OCI-LY1 (cell line): ENCODE measurements at regions not wholly inside any gene's neighbourhood (a gene's known extent, or its start where the extent isn't known, plus 50 kb on each side); places are given as distances from the start of the nearest gene placed in this dataset.

Source experiments
- CTCF ChIP-seq: fragments of 200-600 bp; sonication (generic), shearing (Covaris generic); IDR thresholded peaks from 2 replicates; pipeline ENCODE4 v1.5.1; 2017; ENCODE audit warnings: mild to moderate bottlenecking, antibody characterized with exemption, low read length, moderate library complexity, mixed read lengths
- EZH2 ChIP-seq: fragments of 200-600 bp; sonication (generic), shearing (Covaris generic); IDR thresholded peaks from 2 replicates; pipeline ENCODE4 v1.8.0; 2017; ENCODE audit warnings: borderline replicate concordance, mixed run types, mild to moderate bottlenecking, antibody characterized with exemption, low read length, moderate library complexity, mixed read lengths

GRCh38 chr2:57402755-57403154, 643.9 kb upstream of the VRK2 start:
- TF ChIP-seq CTCF (no peak), EZH2 (no peak)
